GM23248 (cell line): ENCODE measurements at regions not wholly inside any gene's neighbourhood (a gene's known extent, or its start where the extent isn't known, plus 50 kb on each side); places are given as distances from the start of the nearest gene placed in this dataset.

Experiments used
- DNase-seq: peaks from one replicate; pipeline ENCODE4 v3.0.0-alpha.2; 2015
- H2AFZ ChIP-seq: fragments of 200-600 bp; sonication (generic); 2 replicates; pipeline ENCODE4 v1.6.1; 2016; ENCODE audit warnings: antibody characterized with exemption
- H3F3A ChIP-seq: fragments of 200-600 bp; sonication (generic); 2 replicates; pipeline ENCODE4 v1.6.1; 2016; ENCODE audit warnings: mild to moderate bottlenecking, antibody characterized with exemption, mixed run types; ENCODE audit not compliant: insufficient read depth
- H3K27ac ChIP-seq: fragments of 200-600 bp; sonication (generic); 2 replicates; pipeline ENCODE4 v1.5.1; 2016; ENCODE audit warnings: mild to moderate bottlenecking
- H3K27me3 ChIP-seq: fragments of 200-600 bp; sonication (generic); replicated peaks from 2 replicates; pipeline ENCODE4 v1.6.1; 2016; ENCODE audit warnings: mild to moderate bottlenecking; ENCODE audit not compliant: insufficient read depth
- H3K36me3 ChIP-seq: fragments of 200-600 bp; sonication (generic); 2 replicates; pipeline ENCODE4 v1.6.1; 2016; ENCODE audit warnings: low read depth, mild to moderate bottlenecking
- H3K4me1 ChIP-seq: fragments of 200-600 bp; sonication (generic); 2 replicates; pipeline ENCODE4 v1.6.1; 2016; ENCODE audit warnings: mild to moderate bottlenecking; ENCODE audit not compliant: insufficient read depth
- H3K4me2 ChIP-seq: fragments of 200-600 bp; sonication (generic); one replicate; pipeline ENCODE4 v1.6.1; 2016; ENCODE audit warnings: mild to moderate bottlenecking; ENCODE audit not compliant: unreplicated experiment
- H3K4me3 ChIP-seq: fragments of 200-600 bp; sonication (generic); 2 replicates; pipeline ENCODE4 v1.5.1; 2016; ENCODE audit warnings: mild to moderate bottlenecking
- H3K79me2 ChIP-seq: fragments of 200-600 bp; sonication (generic); 2 replicates; pipeline ENCODE4 v1.6.1; 2016; ENCODE audit warnings: mild to moderate bottlenecking; ENCODE audit not compliant: insufficient read depth
- H3K9ac ChIP-seq: fragments of 200-600 bp; sonication (generic); 2 replicates; pipeline ENCODE4 v1.6.1; 2016; ENCODE audit warnings: mild to moderate bottlenecking
- H3K9me2 ChIP-seq: fragments of 200-600 bp; sonication (generic); 2 replicates; pipeline ENCODE4 v1.6.1; 2016; ENCODE audit warnings: mixed run types, mild to moderate bottlenecking, moderate library complexity; ENCODE audit not compliant: insufficient read depth
- H3K9me3 ChIP-seq: fragments of 200-600 bp; sonication (generic); one replicate; pipeline ENCODE4 v1.6.1; 2017; ENCODE audit warnings: low read depth
- H4K20me1 ChIP-seq: fragments of 200-600 bp; sonication (generic); 2 replicates; pipeline ENCODE4 v1.6.0; 2016; ENCODE audit not compliant: insufficient read depth
- EZH2 ChIP-seq: fragments of 200-600 bp; sonication (generic); IDR thresholded peaks from 2 replicates; pipeline ENCODE4 v1.6.1; 2018; ENCODE audit warnings: antibody characterized with exemption, mild to moderate bottlenecking; ENCODE audit not compliant: insufficient read depth, poor library complexity, severe bottlenecking
- EZH2phosphoT487 ChIP-seq: fragments of 200-600 bp; sonication (generic); IDR thresholded peaks from 2 replicates; pipeline ENCODE4 v1.6.1; 2018; ENCODE audit warnings: antibody characterized with exemption, moderate library complexity, mild to moderate bottlenecking, low read depth; ENCODE audit not compliant: insufficient read depth
- WGBS, 2 experiments: methylation state at CpG; one replicate each; pipeline ENCODE4 v1.1.6; 2015 to 2017; ENCODE audit warnings: low lambda C conversion rate in 2 of 2, low coverage in 1 of 2; ENCODE audit errors: missing lambda C conversion rate in 2 of 2; 5-methylcytosine and 5-hydroxymethylcytosine counted together
- in situ Hi-C: fragments of 300-500 bp; cut with MboI; formaldehyde crosslinking; loops from 2 replicates; pipeline ENCODE4 v1.15.0; 2020

- no peak overlapping the region for H3K4me2 ChIP-seq
- no peak for TF ChIP-seq EZH2phosphoT487
- no peak for TF ChIP-seq EZH2
These were observed 373.7 kb downstream of the HACE1 start for GRCh38 chr6:104486035-104486434.

GRCh38 chr6:104484626-104485025, 375.1 kb downstream of the HACE1 start:
- H3K9ac ChIP-seq: no peak overlapping the region
- no peaks in the 10 kb centered on the region for H4K20me1 ChIP-seq
- DNase-seq: no peak
- H3K27me3 ChIP-seq: no peaks in the 10 kb centered on the region
- 23 to 32% methylated on average over 3 of the region's 3 CpGs for WGBS, 2 experiments
- in situ Hi-C loops: no loop called here
- no peaks in the 10 kb centered on the region for H3F3A ChIP-seq
- H3K4me3 ChIP-seq: no peak overlapping the region
- TF ChIP-seq EZH2 (no peak), EZH2phosphoT487 (no peak)
- H3K4me2 ChIP-seq: no peak overlapping the region
- no peak overlapping the region for H2AFZ ChIP-seq
- no peaks in the 10 kb centered on the region for H3K36me3 ChIP-seq
- H3K9me2 ChIP-seq: no peaks in the 10 kb centered on the region
- H3K79me2 ChIP-seq: no peaks in the 10 kb centered on the region
- no peak overlapping the region for H3K27ac ChIP-seq
- H3K4me1 ChIP-seq: no peaks in the 10 kb centered on the region
- no peaks in the 10 kb centered on the region for H3K9me3 ChIP-seq

More at GRCh38 chr6:104486035-104486434, 373.7 kb downstream of the HACE1 start:
- Histone ChIP-seq H3K27me3 (no peaks in the 10 kb centered on the region), H3F3A (no peaks in the 10 kb centered on the region), H3K9me3 (no peaks in the 10 kb centered on the region), H4K20me1 (no peaks in the 10 kb centered on the region), H2AFZ (no peak overlapping the region), H3K36me3 (no peaks in the 10 kb centered on the region), H3K79me2 (no peaks in the 10 kb centered on the region), H3K9ac (no peak overlapping the region), H3K4me3 (no peak overlapping the region), H3K9me2 (no peaks in the 10 kb centered on the region), H3K27ac (no peak overlapping the region), H3K4me1 (no peaks in the 10 kb centered on the region)
- in situ Hi-C loops: no loop called here
- 16 to 19% methylated on average over 3 of the region's 3 CpGs for WGBS, 2 experiments
- no peak for DNase-seq

GRCh38 chr6:104484191-104484590, 375.5 kb downstream of the HACE1 start:
- Histone ChIP-seq H3K9me3 (no peaks in the 10 kb centered on the region), H3K36me3 (no peaks in the 10 kb centered on the region), H3K9me2 (no peaks in the 10 kb centered on the region), H4K20me1 (no peaks in the 10 kb centered on the region), H3K9ac (no peak overlapping the region), H2AFZ (no peak overlapping the region), H3K4me1 (no peaks in the 10 kb centered on the region), H3K4me3 (no peak overlapping the region), H3K27me3 (no peaks in the 10 kb centered on the region), H3K27ac (no peak overlapping the region), H3F3A (no peaks in the 10 kb centered on the region), H3K4me2 (no peak overlapping the region), H3K79me2 (no peaks in the 10 kb centered on the region)
- TF ChIP-seq EZH2 (no peak), EZH2phosphoT487 (no peak)
- 24 to 32% methylated on average over 1 of the region's 1 CpG for WGBS, 2 experiments
- in situ Hi-C loops: no loop called here
- DNase-seq: no peak

- in situ Hi-C loops: no loop called here
- Histone ChIP-seq H3K9ac (no peak overlapping the region), H3K27me3 (no peaks in the 10 kb centered on the region), H2AFZ (no peak overlapping the region), H4K20me1 (no peaks in the 10 kb centered on the region), H3K4me3 (no peak overlapping the region), H3K4me2 (no peak overlapping the region), H3K9me3 (no peaks in the 10 kb centered on the region), H3K36me3 (no peaks in the 10 kb centered on the region), H3K79me2 (no peaks in the 10 kb centered on the region), H3K4me1 (no peaks in the 10 kb centered on the region), H3F3A (no peaks in the 10 kb centered on the region), H3K9me2 (no peaks in the 10 kb centered on the region), H3K27ac (no peak overlapping the region)
- 5 to 7% methylated on average over 2 of the region's 2 CpGs for WGBS, 2 experiments
- DNase-seq: peak; percentile 24
- TF ChIP-seq EZH2 (no peak), EZH2phosphoT487 (no peak)
These were observed 376.4 kb downstream of the HACE1 start for GRCh38 chr6:104483225-104483834.

GRCh38 chr6:104477569-104477968, 382.1 kb downstream of the HACE1 start:
- no peaks in the 10 kb centered on the region for H3K79me2 ChIP-seq
- H3K36me3 ChIP-seq: no peaks in the 10 kb centered on the region
- H3K9me3 ChIP-seq: no peaks in the 10 kb centered on the region
- no peak overlapping the region for H2AFZ ChIP-seq
- TF ChIP-seq EZH2phosphoT487 (no peak), EZH2 (no peak)
- H3K27me3 ChIP-seq: no peaks in the 10 kb centered on the region
- WGBS, 2 experiments: 20 to 21% methylated on average over 2 of the region's 2 CpGs
- H3F3A ChIP-seq: no peaks in the 10 kb centered on the region
- no peaks in the 10 kb centered on the region for H3K4me1 ChIP-seq
- in situ Hi-C loops: no loop called here
- no peak overlapping the region for H3K4me2 ChIP-seq
- no peak overlapping the region for H3K4me3 ChIP-seq
- DNase-seq: no peak
- no peak overlapping the region for H3K27ac ChIP-seq
- H3K9me2 ChIP-seq: no peaks in the 10 kb centered on the region
- no peak overlapping the region for H3K9ac ChIP-seq
- no peaks in the 10 kb centered on the region for H4K20me1 ChIP-seq
